HCT116 (cell line): ENCODE measurements at regions not wholly inside any gene's neighbourhood (a gene's known extent, or its start where the extent isn't known, plus 50 kb on each side); places are given as distances from the start of the nearest gene placed in this dataset.

Experiments
- ATF3 ChIP-seq: IDR thresholded peaks from 2 replicates; pipeline ENCODE4 v1.6.1; 2012
- CBX3 ChIP-seq: IDR thresholded peaks from 2 replicates; pipeline ENCODE4 v1.6.1; 2012; ENCODE audit warnings: low read depth
- CTCF ChIP-seq, 3 experiments: fragments of 200-600 bp in 1 of 3; sonication (generic) in 1 of 3; IDR thresholded peaks in 2 of 3; conservative IDR thresholded peaks in 1 of 3; 2 replicates each; pipeline ENCODE4 v1.5.1; 2012 to 2017; ENCODE audit warnings: low read depth in 2 of 3, low read length in 2 of 3, antibody characterized with exemption in 1 of 3, borderline replicate concordance in 1 of 3, control low read depth in 1 of 3, mild to moderate bottlenecking in 1 of 3, mixed read lengths in 1 of 3, mixed run types in 1 of 3, moderate library complexity in 1 of 3; ENCODE audit not compliant: insufficient read depth in 1 of 3
- RAD21 ChIP-seq: IDR thresholded peaks from 2 replicates; pipeline ENCODE4 v1.6.1; 2012; ENCODE audit warnings: low read depth, mild to moderate bottlenecking

- TF ChIP-seq CBX3 (no peak), ATF3 (no peak), RAD21 (no peak), CTCF (IDR thresholded peaks at IDR 0.05 in 2 of 3, conservative IDR thresholded peaks at IDR 0.05 in 1 of 3; ENCODE audit: borderline replicate concordance in 1 of 3, insufficient read depth in 1 of 3, low read depth in 2 of 3, low read length in 2 of 3) (no peak)
Measured at GRCh38 chr16:24668481-24669061, 60.9 kb upstream of the TNRC6A start.
